HG03139 (cell line): ENCODE measurements at regions not wholly inside any gene's neighbourhood (a gene's known extent, or its start where the extent isn't known, plus 50 kb on each side); places are given as distances from the start of the nearest gene placed in this dataset.
"Not testable (repeated sequence)": the region's sequence is repeated elsewhere in the genome, so short reads cannot be mapped to it uniquely, and the experiment has no call there.

Source experiments
- ATAC-seq: cut with Tn5 transposase; IDR thresholded peaks from one replicate; pipeline ENCODE4 v1.9.1; 2021; ENCODE audit not compliant: unreplicated experiment

DNA sequence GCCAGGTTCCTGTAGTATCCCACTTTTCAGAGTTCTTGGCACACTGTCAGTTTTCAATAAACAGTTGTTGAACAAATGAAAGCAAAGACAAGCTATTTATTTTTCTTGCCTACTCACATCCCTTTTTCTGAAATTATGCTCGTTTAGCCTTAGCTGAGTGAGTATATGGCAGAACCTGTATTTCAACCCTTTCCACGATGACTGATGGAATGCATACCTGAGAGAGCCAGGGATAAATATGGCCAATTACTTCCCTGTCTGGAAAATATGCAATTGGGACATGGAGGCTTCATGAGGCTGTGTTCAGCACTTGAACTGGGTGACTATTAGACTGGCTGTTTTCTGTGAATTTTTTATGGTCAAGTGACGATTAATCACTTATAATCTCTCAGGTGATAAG, 144.5 kb upstream of the POT1 start:
- no peak for ATAC-seq

DNA sequence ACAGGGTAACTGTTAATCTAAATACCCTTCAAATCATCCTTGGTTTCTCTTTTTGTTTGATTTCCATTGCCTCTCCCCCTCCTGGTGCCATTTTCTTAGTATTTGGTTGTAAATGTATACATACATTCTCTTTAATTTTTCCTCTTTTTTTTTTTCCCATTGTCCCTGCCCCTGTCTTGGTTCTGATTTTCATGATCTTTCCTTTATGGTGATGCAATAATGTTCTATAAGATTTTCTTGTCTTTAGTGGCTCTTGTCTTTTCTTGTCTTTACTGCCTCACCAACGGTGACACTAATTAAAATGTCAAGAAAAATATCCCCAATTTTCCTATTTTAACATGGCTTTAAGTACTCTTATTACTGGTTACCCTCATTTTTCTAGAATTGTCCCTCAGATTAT, 135.9 kb upstream of the POT1 start:
- no peak for ATAC-seq

DNA sequence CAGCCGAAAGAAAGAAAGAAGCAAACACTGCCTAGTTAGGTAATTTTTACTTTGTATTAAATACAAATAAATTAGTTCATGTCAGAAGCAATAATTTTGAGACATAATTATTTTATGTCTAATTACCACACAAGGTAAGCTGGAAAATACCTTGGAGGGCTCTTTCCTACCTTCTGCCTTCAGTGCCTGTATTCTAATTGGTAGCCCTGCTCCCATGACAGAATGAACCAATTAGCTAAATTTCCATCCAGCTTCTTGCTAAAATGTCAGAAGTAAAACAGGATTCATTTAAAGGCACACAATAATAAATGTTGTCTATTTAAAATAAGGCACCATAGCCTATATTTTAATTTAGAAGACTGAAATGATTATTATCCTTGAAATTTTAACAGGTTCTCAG, 135.4 kb upstream of the POT1 start:
- ATAC-seq = no peak

DNA sequence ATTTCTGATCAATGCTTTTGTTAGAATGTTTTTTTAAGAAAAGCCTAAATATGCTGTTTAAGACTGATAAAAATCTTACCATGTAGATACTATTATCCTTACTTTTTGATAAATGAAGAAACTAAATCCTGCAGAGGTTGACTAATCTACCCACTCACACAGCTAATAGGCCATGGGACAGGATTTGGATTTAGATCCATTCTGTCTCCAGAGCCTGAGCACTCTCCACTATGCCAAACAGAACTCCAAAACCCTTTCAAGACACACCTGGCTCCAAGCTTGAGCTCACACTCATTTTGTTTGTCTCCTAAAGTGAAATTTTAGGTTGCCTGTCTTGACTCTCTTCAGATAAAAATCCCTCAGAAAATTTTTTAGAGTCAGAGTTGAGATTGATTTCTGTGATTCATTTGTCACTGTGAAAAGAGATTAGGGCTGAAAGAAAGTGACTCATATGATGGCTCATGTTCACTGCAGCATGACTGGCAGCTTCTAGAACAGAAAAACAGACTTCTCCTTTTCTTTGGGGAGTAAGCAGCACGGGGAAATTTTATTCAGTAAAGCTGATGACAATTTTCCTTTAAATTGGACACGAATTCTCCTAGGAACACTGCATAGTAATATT, 132.3 kb upstream of the POT1 start:
- ATAC-seq = peak; percentile 67

DNA sequence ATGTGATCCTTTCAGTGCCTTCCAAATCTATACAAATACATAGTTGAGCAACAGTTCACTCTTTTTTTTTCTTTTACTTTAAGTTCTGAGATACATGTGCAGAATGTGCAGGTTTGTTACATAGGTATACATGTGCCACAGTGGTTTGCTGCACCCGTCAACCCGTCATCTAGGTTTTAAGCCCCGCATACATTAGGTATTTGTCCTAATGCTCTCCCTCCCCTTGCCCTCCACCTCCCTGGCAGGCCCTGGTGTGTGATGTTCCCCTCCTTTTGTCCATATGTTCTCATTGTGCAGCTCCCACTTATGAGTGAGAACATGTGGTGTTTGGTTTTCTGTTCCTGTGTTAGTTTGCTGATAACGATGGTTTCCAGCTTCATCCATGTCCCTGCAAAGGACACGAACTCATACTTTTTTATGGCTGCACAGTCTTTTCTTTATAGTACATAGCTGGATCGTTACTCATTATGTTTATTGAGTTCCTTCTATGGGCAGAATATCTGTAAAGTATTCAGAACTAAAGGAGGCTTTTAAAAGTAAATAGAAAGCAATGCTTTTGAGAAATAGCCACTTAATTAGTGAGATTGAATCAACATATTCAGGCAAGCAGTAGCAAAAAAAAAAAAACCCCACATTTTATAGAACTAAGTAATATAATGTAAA, 131.6 kb upstream of the POT1 start:
- not testable (repeated sequence) for ATAC-seq

DNA sequence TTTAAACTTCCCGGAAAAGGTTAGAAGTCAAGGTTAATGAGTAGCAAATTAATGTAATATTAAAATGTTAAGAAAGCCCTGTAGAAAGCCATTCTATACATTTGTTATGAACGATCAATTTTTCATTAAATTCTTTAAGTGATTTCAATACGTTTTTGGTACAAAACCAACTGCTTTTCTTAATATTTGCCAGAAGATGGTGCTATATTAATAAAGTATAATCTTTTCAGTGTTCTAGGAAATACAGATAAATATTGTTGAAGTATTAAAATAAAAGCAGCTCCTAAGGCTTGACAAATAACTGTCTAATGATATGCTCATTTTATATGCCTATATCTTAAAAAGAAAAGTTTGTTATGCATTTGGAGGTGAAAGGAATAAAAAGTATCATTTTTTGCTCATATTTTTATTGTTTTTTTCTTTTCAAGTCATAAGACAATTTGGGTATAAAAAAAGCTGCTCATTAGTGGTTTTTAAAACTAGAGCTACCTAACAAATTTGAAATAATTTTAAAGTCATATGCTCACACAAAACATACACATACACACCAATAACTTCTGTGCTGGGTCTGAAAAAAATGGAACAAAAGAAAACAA, 130.3 kb upstream of the POT1 start:
- ATAC-seq = no peak

DNA sequence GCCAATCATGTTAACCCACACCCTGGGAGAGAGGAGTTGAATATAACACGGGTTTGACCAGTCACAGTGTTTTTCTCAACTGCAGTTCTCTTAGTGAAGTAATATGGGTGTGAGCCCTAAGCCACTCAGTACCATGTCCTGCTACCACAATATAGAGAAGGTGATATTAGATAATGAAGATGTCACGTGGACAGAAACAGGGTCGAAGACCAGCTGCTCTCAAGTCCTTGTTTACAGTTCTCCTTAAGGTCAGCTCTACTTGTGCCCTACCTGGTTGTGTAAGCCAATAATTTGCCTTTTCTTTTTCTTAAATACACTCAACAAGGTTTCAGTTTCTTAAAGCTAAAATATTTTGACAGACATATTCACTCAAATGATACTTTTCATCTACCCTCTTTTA, 128.3 kb upstream of the POT1 start:
- ATAC-seq = no peak

DNA sequence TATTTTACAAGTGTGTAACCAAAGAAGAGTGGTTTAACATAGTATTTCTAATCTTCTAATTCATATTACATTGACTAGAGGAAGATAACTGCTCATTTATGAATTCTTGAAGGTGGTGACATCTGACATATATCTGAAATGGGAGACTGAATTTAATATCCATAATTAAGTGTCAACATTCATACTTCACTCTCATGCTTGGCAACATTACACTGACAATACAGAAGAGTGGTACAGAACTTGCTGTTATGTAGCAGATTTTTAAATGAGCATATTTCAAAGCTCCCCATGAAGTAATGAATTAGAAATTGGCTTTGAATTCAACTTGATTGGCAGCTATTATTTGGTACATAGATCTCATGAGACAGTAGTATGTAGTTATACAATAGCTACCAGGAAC, 125.8 kb upstream of the POT1 start:
- no peak for ATAC-seq

DNA sequence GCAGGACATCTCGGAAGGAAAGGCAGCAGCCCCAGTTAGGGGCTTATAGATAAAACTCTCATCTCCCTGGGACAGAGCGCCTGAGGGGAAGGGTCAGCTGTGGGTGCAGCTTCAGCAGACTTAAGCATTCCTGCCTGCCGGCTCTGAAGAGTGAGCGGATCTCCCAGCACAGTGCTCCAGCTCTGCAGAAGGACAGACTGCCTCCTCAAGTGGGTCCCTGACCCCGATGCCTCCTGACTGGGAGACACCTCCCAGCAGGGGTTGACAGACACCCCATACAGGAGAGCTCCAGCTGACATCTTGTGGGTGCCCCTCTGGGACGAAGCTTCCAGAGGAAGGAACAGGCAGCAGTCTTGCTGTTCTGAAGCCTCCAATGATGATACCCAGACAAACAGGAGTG, 117.1 kb upstream of the POT1 start:
- ATAC-seq = no peak

DNA sequence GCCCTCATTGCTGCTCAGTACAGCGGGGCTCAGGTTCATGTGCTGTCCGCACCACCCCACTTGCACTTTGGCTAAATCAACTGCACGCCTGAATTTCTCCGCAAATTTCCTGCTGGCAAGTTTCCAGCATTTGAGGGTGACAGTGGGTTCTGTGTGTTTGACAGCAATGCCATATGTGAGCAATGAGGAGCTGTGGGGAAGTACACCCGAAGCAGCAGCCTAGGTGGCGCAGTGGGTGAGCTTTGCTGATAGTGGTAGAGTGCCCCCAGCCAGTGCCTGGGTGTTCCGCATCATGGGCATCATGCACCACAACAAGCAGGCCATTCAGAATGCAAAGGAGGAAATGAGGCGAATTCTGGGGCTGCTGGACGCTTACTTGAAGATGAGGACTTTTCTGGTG, 103.9 kb upstream of the POT1 start:
- ATAC-seq = no peak

DNA sequence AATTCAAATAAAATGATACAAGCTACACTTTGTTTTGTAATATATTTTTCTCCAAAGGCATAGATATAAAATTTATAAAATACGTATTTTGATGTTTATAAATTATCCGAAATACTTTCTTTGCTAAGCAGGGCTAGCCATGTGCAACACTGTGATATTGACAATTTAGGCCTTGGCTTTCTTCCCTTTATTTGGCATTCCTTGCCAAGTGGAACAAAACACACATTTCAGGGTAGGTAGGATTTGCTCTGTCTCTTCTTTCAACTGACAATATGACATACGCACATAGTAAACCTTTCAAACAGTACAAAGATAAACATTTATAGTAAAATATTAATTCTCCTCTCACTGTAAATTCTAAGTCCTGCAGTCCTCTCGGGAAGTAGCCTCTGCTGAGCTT, 103.3 kb upstream of the POT1 start:
- ATAC-seq = no peak

DNA sequence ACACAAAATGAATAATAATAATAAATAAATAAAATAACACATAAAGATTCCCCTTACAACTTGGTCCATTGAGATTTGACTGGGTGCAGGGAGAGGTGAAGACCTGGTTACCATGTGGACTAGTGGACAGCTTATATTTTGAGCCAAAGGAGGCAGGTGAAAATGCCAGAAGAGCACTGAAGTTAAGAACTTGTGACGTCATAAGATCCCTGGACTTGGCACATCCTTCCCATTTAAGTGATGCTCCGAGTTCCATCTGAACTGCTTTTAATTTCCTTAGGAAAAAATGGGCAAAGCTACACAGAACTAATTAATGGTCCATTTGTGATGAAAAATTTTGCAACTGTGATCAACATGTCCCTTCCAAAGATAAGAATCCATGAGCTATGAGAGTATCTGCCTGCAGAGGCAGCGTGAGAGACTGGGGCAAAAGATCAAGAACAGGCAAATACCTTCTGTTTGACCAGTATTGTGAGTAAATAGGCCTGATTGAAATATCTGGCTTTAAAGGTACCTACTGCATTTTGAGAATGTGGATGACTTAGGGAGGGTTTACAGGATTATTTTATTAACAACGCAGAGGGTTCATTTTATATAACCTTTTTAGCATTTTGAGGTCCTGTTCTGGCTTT, 101.2 kb upstream of the POT1 start:
- ATAC-seq = no peak

DNA sequence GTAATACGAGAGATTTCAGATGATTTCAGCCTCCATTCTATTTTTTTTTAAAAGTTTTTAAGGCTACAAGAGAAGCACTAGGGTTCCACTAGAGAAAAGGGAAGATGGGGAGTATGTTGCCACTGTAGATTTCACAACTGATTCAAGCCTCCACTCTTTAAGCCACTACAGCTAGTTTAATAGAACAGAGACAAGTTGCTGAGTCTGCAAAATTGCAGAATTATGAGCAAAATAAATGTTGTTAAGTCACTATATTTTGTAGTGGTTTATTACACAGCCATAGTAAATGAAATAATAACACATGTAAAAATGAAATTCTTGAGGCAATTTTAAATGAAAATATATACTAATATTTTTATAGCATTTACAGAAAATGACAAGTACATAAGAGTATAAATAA, 96.0 kb upstream of the POT1 start:
- no peak for ATAC-seq

DNA sequence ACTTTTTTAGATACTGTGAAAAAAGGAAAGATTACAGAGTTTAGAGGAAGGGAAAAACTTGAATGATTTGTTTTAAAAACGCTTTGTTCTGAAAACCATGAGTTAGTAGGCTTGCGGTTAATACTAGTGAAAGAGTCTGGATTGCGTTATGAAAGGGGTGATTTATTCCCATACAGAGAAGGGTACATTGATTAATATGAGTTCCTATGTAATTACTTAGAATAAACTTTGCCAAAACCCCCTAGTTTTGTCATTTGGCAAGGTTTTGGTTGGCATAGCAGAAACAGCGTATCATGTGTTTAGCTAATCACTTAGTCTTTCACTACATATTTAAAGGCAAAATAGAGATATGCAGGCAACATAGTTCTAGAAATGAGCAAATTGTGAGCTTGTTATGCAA, 91.2 kb upstream of the POT1 start:
- no peak for ATAC-seq

DNA sequence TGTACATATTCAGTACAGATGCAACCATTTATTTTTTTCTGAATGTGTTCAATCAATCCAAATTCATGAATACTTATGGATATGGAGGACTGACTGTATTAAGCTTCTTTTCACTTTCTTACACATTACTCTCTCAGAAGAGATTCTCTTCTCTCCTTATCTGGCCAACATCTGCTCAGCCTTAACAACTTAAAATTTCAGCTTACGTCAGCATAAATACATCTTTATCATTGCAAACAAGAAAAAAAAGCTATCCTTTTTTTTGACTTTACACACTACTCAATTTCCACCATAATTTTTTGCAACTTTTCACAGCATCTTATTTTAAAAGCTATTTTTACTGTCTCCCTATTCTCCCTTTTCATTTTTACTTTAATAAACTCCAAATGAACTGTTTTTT, 80.9 kb upstream of the POT1 start:
- ATAC-seq = no peak

DNA sequence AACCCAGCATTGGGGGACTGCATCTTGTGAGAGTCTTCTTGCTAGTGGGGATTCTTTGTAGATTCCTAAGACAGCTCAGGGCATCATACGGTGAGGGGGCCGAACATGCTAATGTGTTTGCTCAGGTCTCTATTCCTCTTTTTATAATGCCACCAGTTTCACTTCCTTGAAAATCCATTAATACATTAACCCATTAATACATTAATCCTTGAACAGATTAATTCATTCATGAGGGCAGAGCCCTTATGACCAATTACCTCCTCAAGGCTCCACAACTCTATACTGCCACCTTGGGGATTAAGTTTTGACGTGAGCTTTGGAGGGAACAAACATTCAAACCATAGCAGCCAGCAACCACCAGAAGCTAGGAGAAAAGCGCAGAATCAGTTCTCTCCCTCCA, 67.2 kb upstream of the POT1 start:
- no peak for ATAC-seq

DNA sequence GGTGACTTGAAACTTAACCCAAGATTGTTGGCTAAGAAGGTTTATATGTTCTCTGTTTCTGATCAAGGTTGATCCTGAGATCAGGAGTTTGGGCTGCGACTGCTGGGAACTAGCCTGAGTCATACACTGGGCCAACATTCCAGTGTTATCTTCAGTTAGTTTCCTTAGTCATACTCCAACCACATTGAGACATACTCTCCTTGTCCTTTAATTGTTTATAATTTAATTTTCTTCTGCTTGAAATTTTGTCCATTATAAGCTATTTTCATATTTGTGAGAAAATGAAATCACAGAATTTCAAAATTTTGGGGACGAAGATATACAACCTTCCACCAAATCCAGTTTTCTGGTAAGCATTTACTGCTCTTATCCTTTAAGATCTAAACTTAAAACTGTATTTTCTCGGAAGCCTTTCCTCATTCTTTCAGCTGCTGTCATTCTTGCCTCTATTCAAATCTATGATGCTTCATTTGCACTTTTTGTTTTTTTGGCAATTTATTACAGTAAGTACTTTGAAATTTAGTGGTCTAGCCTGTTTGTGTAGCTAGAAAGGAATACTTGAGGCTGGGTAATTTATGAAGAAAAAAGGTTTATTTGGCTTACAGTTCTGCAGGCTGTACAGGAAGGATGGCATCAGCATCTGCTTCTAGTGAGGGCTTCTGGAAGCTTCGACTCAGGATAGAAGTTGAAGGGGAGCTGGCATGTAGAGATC, 63.4 kb upstream of the POT1 start:
- no peak for ATAC-seq

DNA sequence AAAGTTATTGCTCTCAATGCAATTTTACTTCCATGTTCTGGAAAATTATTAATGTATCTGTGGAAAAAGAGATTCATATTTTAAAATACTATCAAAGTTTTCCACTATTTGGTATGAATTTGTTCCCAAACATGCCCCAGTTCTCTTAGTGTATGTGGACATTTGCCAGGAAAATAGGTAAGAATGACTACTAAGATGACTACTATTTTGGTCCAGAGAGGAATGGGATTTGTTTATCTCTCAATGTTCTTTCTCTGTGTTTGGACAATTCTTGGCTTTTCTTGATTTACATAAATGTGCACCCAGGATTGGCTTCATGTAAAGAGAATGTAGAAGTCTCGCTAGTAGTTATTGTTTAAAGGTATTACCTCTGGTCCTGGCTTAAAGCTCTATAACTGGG, 60.3 kb upstream of the POT1 start:
- ATAC-seq = no peak
